Right lobe of liver (tissue), 4 donors: ENCODE measurements at regions not wholly inside any gene's neighbourhood (a gene's known extent, or its start where the extent isn't known, plus 50 kb on each side); places are given as distances from the start of the nearest gene placed in this dataset.

ENCODE experiments used
- CTCF ChIP-seq, 4 donors: fragments of 200-600 bp in 3 of 4; fragments of 450-650 bp in 1 of 4; IDR thresholded peaks; one replicate each; pipeline versions ENCODE4 v1.5.1 to v1.8.0; 2016 to 2022; ENCODE audit warnings: antibody characterized with exemption in 4 of 4, mild to moderate bottlenecking in 2 of 4
- POLR2A ChIP-seq: fragments of 450-650 bp; IDR thresholded peaks from one replicate; pipeline ENCODE4 v1.6.1; 2017; ENCODE audit warnings: antibody characterized with exemption, mild to moderate bottlenecking
- donor health status: DM: no; HTN: no; CAD: no.
- donor health status: DM: no; HTN: no; CAD: no.
- donor health status: DM: no; HTN: yes; CAD: no.

GRCh38 chr6:74607934-74608333, 597.9 kb downstream of the COL12A1 start:
- no peak for TF ChIP-seq CTCF (IDR thresholded peaks at IDR 0.05)
- no peak for TF ChIP-seq POLR2A
